IMR-90 (cell line): ENCODE measurements at regions not wholly inside any gene's neighbourhood (a gene's known extent, or its start where the extent isn't known, plus 50 kb on each side); places are given as distances from the start of the nearest gene placed in this dataset.

Experiments
- ATAC-seq: fragments of 200-7000 bp; cut with Tn5 transposase; 2 replicates; pipeline ENCODE4 v1.9.1; 2020; ENCODE audit warnings: low read depth, mild to moderate bottlenecking, moderate library complexity
- BruUV-seq: library from RNA; stranded (reverse); fragments of 400-500 nt; replicated peaks from 2 replicates; lab custom pipeline; 2021; lab: Mats Ljungman, UMichigan
- CTCF ChIA-PET: fragments of 300-600 bp; formaldehyde crosslinking; extraction: SDS; loops from one replicate; lab custom pipeline; 2021; ENCODE audit warnings: antibody characterized with exemption; lab: Yijun Ruan, JAX
- POLR2A ChIA-PET: fragments of 300-600 bp; sonication (Branson Sonifier 250); formaldehyde crosslinking; loops from one replicate; lab custom pipeline; 2022; ENCODE audit warnings: antibody characterized with exemption; ENCODE audit not compliant: unreplicated experiment; lab: Charles Lee
- DNase-seq: peaks from one replicate; pipeline ENCODE4 v3.0.0; 2013
- H2AFZ ChIP-seq: replicated peaks from 2 replicates; pipeline ENCODE3; 2013; ENCODE audit warnings: low read length, mild to moderate bottlenecking; ENCODE audit not compliant: poor library complexity
- H2AK5ac ChIP-seq: 2 replicates; pipeline ENCODE4 v1.6.1; 2013; ENCODE audit warnings: low read depth, low read length, inconsistent platforms
- H2AK9ac ChIP-seq: replicated peaks from 2 replicates; pipeline ENCODE3; 2013; ENCODE audit warnings: mild to moderate bottlenecking, low read depth, low read length, moderate library complexity; ENCODE audit not compliant: poor library complexity
- H2BK120ac ChIP-seq: 2 replicates; pipeline ENCODE4 v1.6.1; 2013; ENCODE audit warnings: low read depth, low read length, inconsistent platforms
- H2BK15ac ChIP-seq: 3 replicates; pipeline ENCODE4 v1.6.1; 2013; ENCODE audit warnings: low read depth, low read length, inconsistent platforms
- H2BK20ac ChIP-seq: 2 replicates; pipeline ENCODE4 v1.6.1; 2013; ENCODE audit warnings: low read depth, mild to moderate bottlenecking, inconsistent platforms, low read length, moderate library complexity
- H2BK5ac ChIP-seq: 2 replicates; pipeline ENCODE4 v1.6.1; 2013; ENCODE audit warnings: mild to moderate bottlenecking, low read depth, low read length, inconsistent platforms; ENCODE audit not compliant: poor library complexity, severe bottlenecking
- H3K14ac ChIP-seq: replicated peaks from 2 replicates; pipeline ENCODE4 v1.6.1; 2013; ENCODE audit warnings: low read depth, low read length, inconsistent platforms
- H3K18ac ChIP-seq: 2 replicates; pipeline ENCODE4 v1.6.1; 2013; ENCODE audit warnings: low read depth, low read length, control low read depth
- H3K23ac ChIP-seq: 2 replicates; pipeline ENCODE4 v1.6.1; 2013; ENCODE audit warnings: low read depth, low read length, inconsistent platforms
- H3K27ac ChIP-seq: 2 replicates; pipeline ENCODE4 v1.5.1; 2013; ENCODE audit warnings: mild to moderate bottlenecking, control low read depth, low read length; ENCODE audit not compliant: insufficient read depth
- H3K27me3 ChIP-seq: 2 replicates; pipeline ENCODE4 v1.6.1; 2013; ENCODE audit warnings: low read length; ENCODE audit not compliant: control insufficient read depth, insufficient read depth
- H3K36me3 ChIP-seq: 2 replicates; pipeline ENCODE4 v1.6.1; 2013; ENCODE audit warnings: low read length, mixed read lengths; ENCODE audit not compliant: control insufficient read depth, insufficient read depth
- H3K4ac ChIP-seq: 2 replicates; pipeline ENCODE4 v1.6.1; 2013; ENCODE audit warnings: low read depth, low read length, inconsistent platforms
- H3K4me1 ChIP-seq: 2 replicates; pipeline ENCODE4 v1.6.1; 2013; ENCODE audit warnings: low read length, mixed read lengths; ENCODE audit not compliant: control insufficient read depth, insufficient read depth
- H3K4me2 ChIP-seq: 2 replicates; pipeline ENCODE4 v1.6.1; 2013; ENCODE audit warnings: low read depth, mild to moderate bottlenecking, control low read depth, low read length, moderate library complexity
- H3K4me3 ChIP-seq: 2 replicates; pipeline ENCODE4 v1.5.1; 2013; ENCODE audit warnings: low read depth, mild to moderate bottlenecking, control low read depth, low read length, moderate library complexity; ENCODE audit not compliant: insufficient read depth
- H3K56ac ChIP-seq: 2 replicates; pipeline ENCODE4 v1.6.1; 2013; ENCODE audit warnings: low read length, inconsistent platforms; ENCODE audit not compliant: insufficient read depth; ENCODE audit errors: extremely low read depth
- H3K79me1 ChIP-seq, 2 experiments: 2 replicates each; pipeline ENCODE4 v1.6.1; 2013; ENCODE audit warnings: low read length in 2 of 2, inconsistent platforms in 1 of 2, low read depth in 1 of 2
- H3K9ac ChIP-seq: 2 replicates; pipeline ENCODE4 v1.6.1; 2013; ENCODE audit warnings: low read depth, low read length, control low read depth
- H3K9me1 ChIP-seq: 2 replicates; pipeline ENCODE4 v1.6.1; 2013; ENCODE audit warnings: low read length, inconsistent platforms; ENCODE audit not compliant: insufficient read depth
- H3K9me3 ChIP-seq: 2 replicates; pipeline ENCODE4 v1.6.1; 2013; ENCODE audit warnings: low read length; ENCODE audit not compliant: control insufficient read depth, insufficient read depth
- H4K20me1 ChIP-seq: 2 replicates; pipeline ENCODE4 v1.6.1; 2013; ENCODE audit warnings: low read length, inconsistent platforms; ENCODE audit not compliant: insufficient read depth
- H4K5ac ChIP-seq: 2 replicates; pipeline ENCODE4 v1.6.1; 2013; ENCODE audit warnings: mild to moderate bottlenecking, low read depth, low read length, control low read depth
- H4K8ac ChIP-seq, 2 experiments: 2 replicates each; pipeline ENCODE4 v1.6.1; 2013; ENCODE audit warnings: low read depth in 2 of 2, low read length in 2 of 2, control low read depth in 1 of 2, inconsistent platforms in 1 of 2
- H4K91ac ChIP-seq: 2 replicates; pipeline ENCODE4 v1.6.1; 2013; ENCODE audit warnings: low read depth, low read length, inconsistent platforms; ENCODE audit not compliant: insufficient read depth
- CEBPB ChIP-seq: IDR thresholded peaks from 2 replicates; pipeline ENCODE4 v1.6.1; 2012; ENCODE audit warnings: low read depth, low read length, improper control_type of control experiment
- CHD1 ChIP-seq: IDR thresholded peaks from 2 replicates; pipeline ENCODE4 v1.6.1; 2012; ENCODE audit warnings: low read depth, low read length, improper control_type of control experiment
- CTCF ChIP-seq: conservative IDR thresholded peaks from 2 replicates; pipeline ENCODE4 v1.5.1; 2012; ENCODE audit warnings: mild to moderate bottlenecking, low read depth, low read length, improper control_type of control experiment
- ELK1 ChIP-seq: fragments of 150-350 bp; IDR thresholded peaks from 2 replicates; pipeline ENCODE4 v1.6.1; 2016; ENCODE audit warnings: low read depth, mild to moderate bottlenecking, low read length, moderate library complexity, borderline replicate concordance
- MAZ ChIP-seq: IDR thresholded peaks from 2 replicates; pipeline ENCODE4 v1.6.1; 2012; ENCODE audit warnings: low read depth, mild to moderate bottlenecking, low read length, improper control_type of control experiment, moderate library complexity, borderline replicate concordance
- RAD21 ChIP-seq: IDR thresholded peaks from 2 replicates; pipeline ENCODE4 v1.6.1; 2012; ENCODE audit warnings: low read length, improper control_type of control experiment
- RCOR1 ChIP-seq: IDR thresholded peaks from 2 replicates; pipeline ENCODE4 v1.6.1; 2012; ENCODE audit warnings: mild to moderate bottlenecking, low read length, improper control_type of control experiment; ENCODE audit not compliant: insufficient replicate concordance
- RFX5 ChIP-seq: IDR thresholded peaks from 2 replicates; pipeline ENCODE4 v1.8.0; 2012; ENCODE audit warnings: low read depth, mild to moderate bottlenecking, low read length, moderate library complexity
- SMC3 ChIP-seq: fragments of 150-350 bp; IDR thresholded peaks from 2 replicates; pipeline ENCODE4 v1.6.1; 2016; ENCODE audit warnings: low read depth, mild to moderate bottlenecking, antibody characterized with exemption, low read length, moderate library complexity
- WGBS, 2 experiments: methylation state at CpG; one replicate each; pipeline versions ENCODE4 v1.1.5 to v1.1.7; 2013; ENCODE audit warnings: missing lambda C conversion rate in 2 of 2; ENCODE audit not compliant: insufficient read length in 1 of 2; ENCODE audit errors: extremely low coverage in 2 of 2; 5-methylcytosine and 5-hydroxymethylcytosine counted together
- dilution Hi-C: fragments of 300-500 bp; cut with HindIII; formaldehyde crosslinking; loops from one replicate; pipeline ENCODE4 v1.14.3; 2018; ENCODE audit warnings: low sequenced_read_pairs; ENCODE audit not compliant: unreplicated experiment
- in situ Hi-C: fragments of 300-500 bp; cut with MboI; formaldehyde crosslinking; loops from 3 replicates; pipeline ENCODE4 v1.14.3; 2019; ENCODE audit warnings: low sequenced_read_pairs, inconsistent platforms, mixed read lengths
- intact Hi-C: fragments of 100-400 bp; cut with micrococcal nuclease; formaldehyde crosslinking; loops from 2 replicates; pipeline ENCODE4 v1.10.0; 2022

GRCh38 chr11:15499674-15500073 is 385.0 kb downstream of the INSC start:
- Histone ChIP-seq H2AFZ (no peak overlapping the region), H4K20me1 (no peaks in the 10 kb centered on the region), H2BK20ac (no peak overlapping the region), H3K4me2 (no peak overlapping the region), H3K27ac (no peak overlapping the region), H3K9ac (no peak overlapping the region), H3K56ac (no peak overlapping the region), H4K8ac (no peak overlapping the region), H3K4me3 (no peak overlapping the region), H3K9me1 (no peaks in the 10 kb centered on the region), H4K5ac (no peak overlapping the region), H3K23ac (no peak overlapping the region), H2AK9ac (no peak overlapping the region), H3K14ac (no peak overlapping the region), H2AK5ac (no peak overlapping the region), H3K4ac (no peak overlapping the region), H2BK5ac (no peak overlapping the region), H3K36me3 (no peaks in the 10 kb centered on the region), H4K91ac (no peak overlapping the region), H3K18ac (no peak overlapping the region), H3K27me3 (peaks cover 2% of the 10 kb centered on the region; the same call in 1 of the 2 replicates), H3K9me3 (no peaks in the 10 kb centered on the region), H2BK120ac (no peak overlapping the region), H2BK15ac (no peak overlapping the region), H3K4me1 (no peaks in the 10 kb centered on the region), H3K79me1 (no peaks in the 10 kb centered on the region)
- WGBS, 2 experiments: no CpG with 5 or more reads among the region's 3 CpGs
- DNase-seq (no peak), ATAC-seq (no peak)
- POLR2A ChIA-PET: no interaction called here
- intact Hi-C loops (no loop called here), dilution Hi-C loops (no loop called here), in situ Hi-C loops (no loop called here)
- TF ChIP-seq SMC3: no peak
- no peak for TF ChIP-seq MAZ
- TF ChIP-seq ELK1: no peak
- no peak for TF ChIP-seq RCOR1
- no peak for TF ChIP-seq CHD1
- no peak for TF ChIP-seq CTCF
- no peak for TF ChIP-seq RAD21
- TF ChIP-seq RFX5: no peak
- no peak for TF ChIP-seq CEBPB
- no TSS peak for BruUV-seq
- CTCF ChIA-PET: no interaction called here
